HG02798 (cell line): ENCODE measurements at regions not wholly inside any gene's neighbourhood (a gene's known extent, or its start where the extent isn't known, plus 50 kb on each side); places are given as distances from the start of the nearest gene placed in this dataset.

Source experiments
- ATAC-seq: cut with Tn5 transposase; IDR thresholded peaks from one replicate; pipeline ENCODE4 v1.9.1; 2021; ENCODE audit warnings: mild to moderate bottlenecking; ENCODE audit not compliant: unreplicated experiment, poor library complexity

DNA sequence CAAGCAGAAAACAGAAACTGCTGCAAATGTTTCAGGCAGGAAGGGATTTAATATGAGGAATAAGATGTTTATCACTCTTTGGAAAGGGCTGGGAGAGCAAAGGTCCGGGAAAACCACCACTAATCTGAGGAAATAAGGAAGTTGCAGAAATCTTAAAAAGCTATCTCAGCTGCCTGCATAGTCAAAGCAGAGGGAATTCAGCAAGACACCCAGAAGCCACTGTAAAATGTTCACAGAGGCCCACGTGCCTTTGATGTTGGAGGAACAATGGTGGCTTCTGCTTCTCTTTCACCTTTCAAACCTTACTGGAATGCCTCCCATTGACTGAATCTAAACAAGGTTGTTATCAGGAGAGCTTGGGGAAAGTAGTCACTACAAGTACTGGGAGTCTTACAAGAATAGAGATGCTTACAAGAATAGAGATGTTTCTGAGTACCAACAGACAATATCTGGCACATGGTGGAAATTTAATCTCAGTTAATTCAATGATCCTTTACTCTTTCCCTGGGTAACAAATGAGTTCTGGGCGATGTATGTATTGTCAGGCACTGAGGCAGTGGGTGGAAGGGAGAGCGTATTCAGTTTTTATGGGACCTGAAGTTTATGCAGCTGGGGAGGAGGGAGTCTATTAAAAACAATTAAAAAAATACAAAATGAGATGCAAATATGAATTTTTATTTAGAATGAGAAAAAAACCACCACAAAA lies 56.1 kb upstream of the MED13 start:
- no peak for ATAC-seq

DNA sequence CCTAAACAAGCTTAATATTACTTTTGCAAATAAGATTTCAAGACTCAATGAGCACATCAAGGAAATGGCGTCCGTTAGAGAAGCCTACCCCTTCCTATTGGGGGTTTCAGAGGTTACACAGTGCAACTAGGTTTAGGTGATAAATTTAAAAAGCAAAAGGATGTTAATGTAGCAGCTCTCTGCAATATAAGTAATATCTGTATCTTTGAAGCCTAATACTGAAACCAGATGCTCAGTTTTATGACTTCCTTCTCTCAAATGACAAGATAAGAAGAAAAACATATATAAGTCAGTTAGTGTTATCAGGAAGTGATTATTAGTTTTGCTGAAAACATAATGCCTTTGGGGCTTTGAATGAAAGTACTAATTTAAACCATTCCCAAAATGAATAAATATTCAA lies 54.3 kb upstream of the MED13 start:
- ATAC-seq, result no peak
